HUES6 (cell line): ENCODE measurements at regions not wholly inside any gene's neighbourhood (a gene's known extent, or its start where the extent isn't known, plus 50 kb on each side); places are given as distances from the start of the nearest gene placed in this dataset.

Experiments used
- H3K27ac ChIP-seq: 2 replicates; pipeline ENCODE4 v1.7.0; 2013; ENCODE audit warnings: low read depth, mild to moderate bottlenecking, low read length, inconsistent platforms
- H3K27me3 ChIP-seq: 2 replicates; pipeline ENCODE4 v1.6.1; 2013; ENCODE audit warnings: low read length; ENCODE audit not compliant: control insufficient read depth, insufficient read depth
- H3K36me3 ChIP-seq: 2 replicates; pipeline ENCODE4 v1.6.1; 2013; ENCODE audit warnings: low read length; ENCODE audit not compliant: control insufficient read depth, insufficient read depth
- H3K4me1 ChIP-seq: 2 replicates; pipeline ENCODE4 v1.6.1; 2013; ENCODE audit warnings: low read length; ENCODE audit not compliant: control insufficient read depth, insufficient read depth
- H3K4me3 ChIP-seq: 2 replicates; pipeline ENCODE4 v1.5.1; 2013; ENCODE audit warnings: low read depth, low read length
- H3K9ac ChIP-seq: one replicate; pipeline ENCODE4 v1.6.1; 2013; ENCODE audit warnings: mild to moderate bottlenecking, low read length
- H3K9me3 ChIP-seq: 2 replicates; pipeline ENCODE4 v1.6.1; 2013; ENCODE audit warnings: low read depth, low read length; ENCODE audit not compliant: control insufficient read depth, insufficient read depth

GRCh38 chr13:73985783-73986182 is 148.4 kb downstream of the KLF12 start:
- H3K27ac ChIP-seq, result no peak overlapping the region
- no peaks in the 10 kb centered on the region for H3K36me3 ChIP-seq

GRCh38 chr13:73984949-73985691 is 149.1 kb downstream of the KLF12 start:
- Histone ChIP-seq H3K9ac (no peak overlapping the region), H3K27me3 (no peaks in the 10 kb centered on the region), H3K36me3 (no peaks in the 10 kb centered on the region), H3K27ac (no peak overlapping the region), H3K9me3 (no peaks in the 10 kb centered on the region), H3K4me3 (no peak overlapping the region), H3K4me1 (peaks cover 29% of the 10 kb centered on the region)

More at GRCh38 chr13:73985783-73986182, 148.4 kb downstream of the KLF12 start:
- Histone ChIP-seq H3K9ac (no peak overlapping the region), H3K9me3 (no peaks in the 10 kb centered on the region), H3K4me1 (peaks cover 29% of the 10 kb centered on the region), H3K4me3 (no peak overlapping the region), H3K27me3 (no peaks in the 10 kb centered on the region)

- Histone ChIP-seq H3K27me3 (no peaks in the 10 kb centered on the region), H3K27ac (no peak overlapping the region), H3K9me3 (no peaks in the 10 kb centered on the region), H3K36me3 (no peaks in the 10 kb centered on the region), H3K4me3 (no peak overlapping the region), H3K9ac (no peak overlapping the region), H3K4me1 (peaks cover 25% of the 10 kb centered on the region)
These were observed 150.0 kb downstream of the KLF12 start for GRCh38 chr13:73984201-73984600.

- Histone ChIP-seq H3K9ac (no peak overlapping the region), H3K9me3 (no peaks in the 10 kb centered on the region), H3K27me3 (no peaks in the 10 kb centered on the region), H3K4me1 (peaks cover 24% of the 10 kb centered on the region; the same call in 1 of the 2 replicates), H3K27ac (no peak overlapping the region), H3K4me3 (no peak overlapping the region), H3K36me3 (no peaks in the 10 kb centered on the region)
These were observed 151.1 kb downstream of the KLF12 start for GRCh38 chr13:73983109-73983508.

- no peaks in the 10 kb centered on the region for H3K9me3 ChIP-seq
- H3K27ac ChIP-seq, result no peak overlapping the region
- no peak overlapping the region for H3K9ac ChIP-seq
- no peak overlapping the region for H3K4me3 ChIP-seq
- H3K27me3 ChIP-seq, result no peaks in the 10 kb centered on the region
- H3K4me1 ChIP-seq, result peaks cover 24% of the 10 kb centered on the region; the same call in 1 of the 2 replicates
- no peaks in the 10 kb centered on the region for H3K36me3 ChIP-seq
These were observed 152.6 kb downstream of the KLF12 start for GRCh38 chr13:73981595-73981994.

GRCh38 chr13:73975767-73976166 is 158.4 kb downstream of the KLF12 start:
- H3K4me1 ChIP-seq, result peaks cover 6% of the 10 kb centered on the region; the same call in 1 of the 2 replicates
- H3K9me3 ChIP-seq, result no peaks in the 10 kb centered on the region
- no peak overlapping the region for H3K27ac ChIP-seq

GRCh38 chr13:73974051-73974450 is 160.2 kb downstream of the KLF12 start:
- H3K36me3 ChIP-seq, result no peaks in the 10 kb centered on the region
- H3K27me3 ChIP-seq, result no peaks in the 10 kb centered on the region
- no peaks in the 10 kb centered on the region for H3K9me3 ChIP-seq
- H3K27ac ChIP-seq, result no peak overlapping the region
- H3K4me3 ChIP-seq, result no peak overlapping the region
- H3K9ac ChIP-seq, result no peak overlapping the region
- peaks cover 6% of the 10 kb centered on the region; the same call in 1 of the 2 replicates for H3K4me1 ChIP-seq

More at GRCh38 chr13:73975767-73976166, 158.4 kb downstream of the KLF12 start:
- H3K9ac ChIP-seq, result no peak overlapping the region
- H3K27me3 ChIP-seq, result no peaks in the 10 kb centered on the region
- H3K4me3 ChIP-seq, result no peak overlapping the region
- no peaks in the 10 kb centered on the region for H3K36me3 ChIP-seq

GRCh38 chr13:73973156-73973555 is 161.0 kb downstream of the KLF12 start:
- Histone ChIP-seq H3K27ac (no peak overlapping the region), H3K9ac (no peak overlapping the region)

GRCh38 chr13:73972545-73972944 is 161.7 kb downstream of the KLF12 start:
- Histone ChIP-seq H3K27me3 (no peaks in the 10 kb centered on the region), H3K4me1 (peaks cover 6% of the 10 kb centered on the region; the same call in 1 of the 2 replicates), H3K9ac (no peak overlapping the region), H3K4me3 (no peak overlapping the region), H3K36me3 (no peaks in the 10 kb centered on the region), H3K27ac (no peak overlapping the region), H3K9me3 (no peaks in the 10 kb centered on the region)

More at GRCh38 chr13:73973156-73973555, 161.0 kb downstream of the KLF12 start:
- Histone ChIP-seq H3K36me3 (no peaks in the 10 kb centered on the region), H3K4me1 (peaks cover 6% of the 10 kb centered on the region; the same call in 1 of the 2 replicates), H3K27me3 (no peaks in the 10 kb centered on the region), H3K4me3 (no peak overlapping the region), H3K9me3 (no peaks in the 10 kb centered on the region)

- peaks cover 6% of the 10 kb centered on the region; the same call in 1 of the 2 replicates for H3K4me1 ChIP-seq
- H3K27ac ChIP-seq, result no peak overlapping the region
- no peaks in the 10 kb centered on the region for H3K9me3 ChIP-seq
- no peak overlapping the region for H3K4me3 ChIP-seq
- no peaks in the 10 kb centered on the region for H3K27me3 ChIP-seq
- no peak overlapping the region for H3K9ac ChIP-seq
- no peaks in the 10 kb centered on the region for H3K36me3 ChIP-seq
These were observed 162.7 kb downstream of the KLF12 start for GRCh38 chr13:73971481-73971880.

GRCh38 chr13:73970421-73971055 is 163.7 kb downstream of the KLF12 start:
- Histone ChIP-seq H3K36me3 (no peaks in the 10 kb centered on the region), H3K4me3 (no peak overlapping the region), H3K27ac (no peak overlapping the region), H3K9ac (no peak overlapping the region), H3K9me3 (no peaks in the 10 kb centered on the region), H3K27me3 (no peaks in the 10 kb centered on the region), H3K4me1 (peaks cover 4% of the 10 kb centered on the region; the same call in 1 of the 2 replicates)
